Choroid plexus epithelial cell (primary cell): ENCODE measurements at regions not wholly inside any gene's neighbourhood (a gene's known extent, or its start where the extent isn't known, plus 50 kb on each side); places are given as distances from the start of the nearest gene placed in this dataset.
A peak's percentile ranks its signal among the peaks of the same experiment; 100 is the strongest.

Source experiments
- DNase-seq: peaks from one replicate; pipeline ENCODE4 v3.0.0-alpha.2; 2010; ENCODE audit warnings: low read depth
- H3K4me3 ChIP-seq: 2 replicates; pipeline ENCODE4 v1.5.1; 2011; ENCODE audit warnings: low read depth, mild to moderate bottlenecking, control low read depth, low read length, moderate library complexity
- TF ChIP-seq, protein P1 (sequence below): conservative IDR thresholded peaks from 2 replicates; pipeline ENCODE4 v1.5.1; 2011; ENCODE audit warnings: low read depth, mild to moderate bottlenecking, control low read depth, inconsistent platforms, low read length, moderate library complexity

DNA sequence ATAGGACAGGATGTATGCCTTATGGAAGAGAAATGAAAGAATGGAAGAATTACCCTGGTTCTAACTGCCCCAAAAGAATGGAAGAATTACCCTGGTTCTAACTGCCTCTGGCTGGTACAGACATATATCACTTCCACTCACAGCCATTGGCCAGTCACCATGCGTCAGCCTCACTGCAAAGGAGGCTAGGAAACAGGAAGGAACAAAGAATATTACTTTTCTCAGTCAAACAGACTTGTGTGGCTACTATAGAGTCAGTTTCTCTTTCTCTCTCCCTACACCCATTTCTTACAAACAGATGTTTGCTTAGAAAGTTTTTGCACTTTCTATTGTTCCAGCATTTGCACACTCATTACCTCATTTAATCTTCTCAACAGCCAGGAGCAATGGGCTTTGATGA, 1111.1 kb upstream of the KLHL29 start:
- TF ChIP-seq, protein P1, sequence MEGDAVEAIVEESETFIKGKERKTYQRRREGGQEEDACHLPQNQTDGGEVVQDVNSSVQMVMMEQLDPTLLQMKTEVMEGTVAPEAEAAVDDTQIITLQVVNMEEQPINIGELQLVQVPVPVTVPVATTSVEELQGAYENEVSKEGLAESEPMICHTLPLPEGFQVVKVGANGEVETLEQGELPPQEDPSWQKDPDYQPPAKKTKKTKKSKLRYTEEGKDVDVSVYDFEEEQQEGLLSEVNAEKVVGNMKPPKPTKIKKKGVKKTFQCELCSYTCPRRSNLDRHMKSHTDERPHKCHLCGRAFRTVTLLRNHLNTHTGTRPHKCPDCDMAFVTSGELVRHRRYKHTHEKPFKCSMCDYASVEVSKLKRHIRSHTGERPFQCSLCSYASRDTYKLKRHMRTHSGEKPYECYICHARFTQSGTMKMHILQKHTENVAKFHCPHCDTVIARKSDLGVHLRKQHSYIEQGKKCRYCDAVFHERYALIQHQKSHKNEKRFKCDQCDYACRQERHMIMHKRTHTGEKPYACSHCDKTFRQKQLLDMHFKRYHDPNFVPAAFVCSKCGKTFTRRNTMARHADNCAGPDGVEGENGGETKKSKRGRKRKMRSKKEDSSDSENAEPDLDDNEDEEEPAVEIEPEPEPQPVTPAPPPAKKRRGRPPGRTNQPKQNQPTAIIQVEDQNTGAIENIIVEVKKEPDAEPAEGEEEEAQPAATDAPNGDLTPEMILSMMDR = no peak
- DNase-seq = no peak
- no peak overlapping the region for H3K4me3 ChIP-seq

DNA sequence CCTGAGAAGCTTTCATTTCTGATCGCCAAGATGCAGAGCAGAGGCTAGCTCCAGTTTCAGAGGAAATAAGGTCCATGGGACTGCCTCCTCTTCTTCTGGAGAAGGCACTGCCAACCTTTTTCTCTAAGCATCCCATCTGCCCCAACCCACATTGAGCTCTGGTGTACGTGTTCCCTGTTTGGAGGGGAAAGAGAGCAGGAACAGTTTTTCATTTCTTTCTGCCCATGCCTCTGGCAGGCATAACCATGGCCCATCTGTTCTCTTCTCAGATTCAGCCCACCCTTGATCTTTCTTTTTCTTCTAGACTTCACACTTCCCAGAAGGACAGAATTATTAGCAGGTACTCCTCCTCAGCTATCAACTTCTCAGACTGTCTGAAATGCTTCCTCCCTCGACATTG, 1110.3 kb upstream of the KLHL29 start:
- no peak for DNase-seq
- no peak overlapping the region for H3K4me3 ChIP-seq
- TF ChIP-seq, protein P1 = no peak

DNA sequence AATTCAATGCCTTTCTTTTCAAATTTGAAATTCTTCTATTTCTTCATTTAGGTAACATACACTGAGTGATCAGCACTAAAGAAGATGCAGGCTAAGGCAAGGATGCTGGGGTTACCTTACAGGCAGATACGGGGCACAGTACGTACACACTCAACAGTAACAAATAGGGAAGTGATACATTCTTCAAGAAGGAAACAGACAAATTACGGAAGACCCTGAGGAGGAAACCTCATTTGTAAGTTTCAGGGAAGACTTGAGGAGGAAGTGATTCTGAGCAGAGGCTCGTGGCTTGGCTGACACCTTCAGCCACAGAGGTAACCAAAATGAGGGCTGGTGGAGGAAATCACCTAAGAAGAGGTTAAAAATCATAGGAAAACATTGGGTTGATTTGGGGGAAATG, 1108.3 kb upstream of the KLHL29 start:
- DNase-seq = no peak
- no peak overlapping the region for H3K4me3 ChIP-seq
- TF ChIP-seq, protein P1 = no peak

DNA sequence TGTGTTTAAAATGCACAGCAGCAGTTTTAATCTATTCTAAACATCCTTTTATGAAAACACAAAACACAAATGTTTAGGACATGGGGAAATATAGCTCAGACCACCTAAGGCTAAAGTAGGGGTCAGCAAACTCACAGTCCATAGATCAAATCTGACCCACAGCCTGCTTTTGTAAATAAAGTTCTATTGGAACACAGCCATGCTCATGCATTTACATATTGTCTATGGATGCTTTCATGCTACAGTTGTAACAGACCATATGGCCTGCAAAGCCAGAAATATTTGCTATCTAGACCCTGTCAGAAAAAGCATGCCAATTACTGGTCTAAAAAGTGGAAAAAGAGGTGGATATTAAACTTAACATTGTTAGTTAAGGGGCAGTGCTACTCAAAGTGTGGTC, 1105.4 kb upstream of the KLHL29 start:
- TF ChIP-seq, protein P1 = no peak
- no peak overlapping the region for H3K4me3 ChIP-seq
- DNase-seq = no peak

DNA sequence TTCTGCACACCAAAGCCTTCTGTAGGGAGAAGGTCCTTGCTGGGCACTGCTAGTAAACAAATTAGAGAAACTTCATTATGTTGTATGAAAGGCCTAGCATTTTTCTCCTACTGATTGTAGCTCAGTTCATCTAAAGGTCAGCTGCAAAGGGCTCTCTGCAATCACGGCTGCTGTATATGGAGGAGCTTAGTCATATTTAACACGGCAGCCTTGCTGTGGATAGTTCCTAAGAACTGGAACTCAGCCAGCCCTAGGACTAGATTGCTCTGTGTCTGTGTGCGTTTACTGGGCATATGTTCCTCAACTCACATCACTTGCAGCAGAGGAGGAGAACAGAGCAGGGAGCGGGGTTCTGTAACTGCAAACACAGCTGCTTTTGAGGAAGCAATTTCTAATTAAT, 1103.9 kb upstream of the KLHL29 start:
- no peak overlapping the region for H3K4me3 ChIP-seq
- TF ChIP-seq, protein P1 = no peak
- peak; percentile 91 for DNase-seq

DNA sequence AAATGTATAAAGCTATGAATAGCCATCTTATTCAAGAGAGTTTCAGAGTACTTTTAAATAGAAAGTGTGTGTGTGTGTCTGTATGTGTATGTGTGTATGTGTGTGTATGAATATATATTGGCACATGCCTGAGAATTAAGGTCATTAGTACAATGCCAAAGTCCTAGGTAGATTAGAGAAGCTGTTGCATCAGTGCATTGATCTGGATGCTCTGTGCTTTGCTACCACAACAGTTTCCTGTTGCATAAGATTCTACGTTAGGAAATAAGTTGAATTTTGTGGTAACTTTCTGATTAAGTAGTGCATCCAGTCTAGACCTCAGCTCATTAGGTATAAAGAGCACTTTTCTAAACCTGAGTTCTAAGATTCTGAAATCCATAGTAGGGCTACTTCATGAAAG, 1102.8 kb upstream of the KLHL29 start:
- peak; percentile 42 for DNase-seq
- H3K4me3 ChIP-seq = no peak overlapping the region
- TF ChIP-seq, protein P1 = no peak

DNA sequence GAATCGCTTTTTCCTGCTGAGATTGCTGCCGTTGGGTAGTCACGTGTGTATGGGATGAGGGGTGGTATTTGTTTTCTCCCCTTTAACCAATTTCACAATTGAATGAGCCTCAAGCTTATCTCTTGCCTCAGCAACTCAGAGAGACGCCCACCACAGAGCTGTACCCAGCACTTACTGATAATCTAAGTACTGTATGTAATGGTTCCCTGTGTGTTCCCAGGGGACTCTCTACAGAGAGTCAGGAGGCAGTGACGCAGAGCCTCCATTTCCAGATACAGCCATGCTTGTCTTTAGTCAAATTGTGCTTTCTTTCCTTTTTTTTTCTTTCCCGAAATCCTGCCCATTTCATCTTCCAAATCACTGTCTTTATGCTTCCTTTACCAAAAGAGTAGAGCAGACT, 1102.1 kb upstream of the KLHL29 start:
- no peak overlapping the region for H3K4me3 ChIP-seq
- no peak for DNase-seq
- TF ChIP-seq, protein P1 = no peak
